B cell (primary cell): ENCODE measurements at regions not wholly inside any gene's neighbourhood (a gene's known extent, or its start where the extent isn't known, plus 50 kb on each side); places are given as distances from the start of the nearest gene placed in this dataset.

Source experiments
- EZH2 ChIP-seq: IDR thresholded peaks from 2 replicates; pipeline ENCODE4 v1.6.1; 2012; ENCODE audit warnings: borderline replicate concordance, low read depth, mild to moderate bottlenecking, moderate library complexity, low read length; ENCODE audit not compliant: insufficient read depth, poor library complexity, severe bottlenecking
- TF ChIP-seq, protein P1 (sequence below): fragments of 200-600 bp; IDR thresholded peaks from one replicate; pipeline ENCODE4 v1.8.0; 2022; ENCODE audit warnings: antibody characterized with exemption, mild to moderate bottlenecking

DNA sequence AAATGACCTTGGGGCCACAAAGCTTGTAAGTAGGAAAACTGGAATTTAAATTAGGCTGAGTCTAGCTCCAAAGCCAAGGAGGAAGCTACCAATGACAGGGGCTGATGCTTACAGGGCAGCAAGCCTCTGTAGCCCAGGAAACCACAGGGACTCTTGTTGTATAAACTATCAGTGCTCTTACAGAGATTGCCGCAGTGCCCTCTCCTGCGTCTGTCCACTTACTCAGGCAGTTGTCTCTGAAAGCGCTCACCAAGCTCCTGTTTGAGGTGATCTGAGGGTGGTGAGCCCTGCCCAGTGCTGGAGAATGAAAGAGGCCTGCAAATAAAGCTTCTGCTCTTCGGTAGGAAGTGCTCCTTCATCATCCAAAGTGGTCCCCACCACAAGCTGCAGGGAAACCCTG, 498.8 kb downstream of the ARHGEF28 start:
- TF ChIP-seq, protein P1, sequence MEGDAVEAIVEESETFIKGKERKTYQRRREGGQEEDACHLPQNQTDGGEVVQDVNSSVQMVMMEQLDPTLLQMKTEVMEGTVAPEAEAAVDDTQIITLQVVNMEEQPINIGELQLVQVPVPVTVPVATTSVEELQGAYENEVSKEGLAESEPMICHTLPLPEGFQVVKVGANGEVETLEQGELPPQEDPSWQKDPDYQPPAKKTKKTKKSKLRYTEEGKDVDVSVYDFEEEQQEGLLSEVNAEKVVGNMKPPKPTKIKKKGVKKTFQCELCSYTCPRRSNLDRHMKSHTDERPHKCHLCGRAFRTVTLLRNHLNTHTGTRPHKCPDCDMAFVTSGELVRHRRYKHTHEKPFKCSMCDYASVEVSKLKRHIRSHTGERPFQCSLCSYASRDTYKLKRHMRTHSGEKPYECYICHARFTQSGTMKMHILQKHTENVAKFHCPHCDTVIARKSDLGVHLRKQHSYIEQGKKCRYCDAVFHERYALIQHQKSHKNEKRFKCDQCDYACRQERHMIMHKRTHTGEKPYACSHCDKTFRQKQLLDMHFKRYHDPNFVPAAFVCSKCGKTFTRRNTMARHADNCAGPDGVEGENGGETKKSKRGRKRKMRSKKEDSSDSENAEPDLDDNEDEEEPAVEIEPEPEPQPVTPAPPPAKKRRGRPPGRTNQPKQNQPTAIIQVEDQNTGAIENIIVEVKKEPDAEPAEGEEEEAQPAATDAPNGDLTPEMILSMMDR = no peak
- no peak for TF ChIP-seq EZH2
